GM12874 (cell line): ENCODE measurements at regions not wholly inside any gene's neighbourhood (a gene's known extent, or its start where the extent isn't known, plus 50 kb on each side); places are given as distances from the start of the nearest gene placed in this dataset.

Experiments used
- CTCF ChIP-seq: IDR thresholded peaks from 2 replicates; pipeline ENCODE4 v1.5.1; 2011; ENCODE audit warnings: low read depth, mild to moderate bottlenecking, control low read depth, low read length, moderate library complexity; ENCODE audit not compliant: insufficient read depth

DNA sequence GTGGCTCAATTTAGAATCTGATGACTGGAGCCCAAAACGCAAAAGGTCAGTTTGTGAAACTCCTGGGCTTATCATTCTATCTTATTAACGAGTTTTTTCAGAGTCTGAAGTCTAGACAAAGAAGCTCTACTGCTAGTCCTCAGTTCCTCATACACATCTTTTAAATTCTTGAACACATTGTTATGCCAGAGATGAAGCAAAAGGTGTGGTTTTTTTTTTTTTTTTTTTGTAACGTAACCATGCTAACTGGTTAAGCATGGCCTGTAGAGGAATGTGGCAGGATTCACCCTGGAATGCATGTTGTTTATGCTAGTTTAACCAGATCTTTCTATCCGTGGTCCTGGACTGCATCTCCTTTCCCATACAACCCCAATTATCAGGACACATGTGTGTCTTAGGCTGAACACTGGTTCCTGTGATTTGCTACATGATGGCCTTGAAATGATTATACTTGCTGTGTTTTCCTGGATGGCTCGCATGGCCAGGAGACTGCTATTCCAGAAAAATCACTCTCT is 79.3 kb upstream of the MDFIC start:
- no peak for TF ChIP-seq CTCF

DNA sequence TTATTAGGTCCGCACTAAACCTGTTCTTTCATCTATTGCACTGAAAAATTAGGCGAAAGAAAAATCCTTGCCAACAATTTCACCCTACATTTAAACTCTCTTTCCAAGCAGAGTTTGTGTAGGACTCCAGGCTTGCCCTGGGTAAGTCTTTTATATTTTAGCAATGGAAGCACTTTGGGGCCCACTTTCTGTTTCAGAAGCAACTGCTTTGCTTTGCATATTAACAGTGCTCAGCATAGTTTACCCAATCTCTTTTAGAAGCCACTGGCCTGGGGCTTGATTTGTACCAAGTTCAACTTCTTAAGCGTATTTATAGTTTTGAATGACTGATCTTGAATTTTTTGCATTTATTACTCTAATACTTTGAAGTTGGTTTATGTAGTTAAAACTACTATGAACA is 78.8 kb upstream of the MDFIC start:
- no peak for TF ChIP-seq CTCF

- TF ChIP-seq CTCF: no peak
Observed at GRCh38 chr7:114851406-114852061, 70.4 kb upstream of the MDFIC start.

- no peak for TF ChIP-seq CTCF
Observed at GRCh38 chr7:114852293-114852692, 69.6 kb upstream of the MDFIC start.

- no peak for TF ChIP-seq CTCF
Observed at GRCh38 chr7:114853189-114853588, 68.7 kb upstream of the MDFIC start.

- no peak for TF ChIP-seq CTCF
Observed at GRCh38 chr7:114854369-114854768, 67.5 kb upstream of the MDFIC start.

DNA sequence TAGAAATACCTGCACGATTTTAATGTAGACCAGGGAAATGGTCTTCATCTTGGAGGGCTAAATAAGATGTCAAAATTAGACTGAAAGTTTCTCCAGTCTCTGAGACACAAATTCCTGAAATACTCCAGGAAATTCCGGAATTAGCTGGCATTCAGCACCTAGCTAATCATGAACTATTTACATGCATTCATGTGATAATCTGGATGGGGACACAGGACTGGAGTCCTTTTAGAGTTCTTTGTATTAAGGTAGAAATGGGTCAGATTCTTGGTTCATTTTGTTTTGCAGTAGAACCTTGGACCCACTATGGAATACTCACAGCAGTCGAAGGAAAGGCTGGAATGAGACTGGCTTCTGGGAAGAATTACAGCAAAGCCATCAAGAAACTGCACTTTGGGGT is 65.3 kb upstream of the MDFIC start:
- TF ChIP-seq CTCF: no peak
